Mesenchymal stem cell (in vitro differentiated cells and primary cell): ENCODE measurements at regions not wholly inside any gene's neighbourhood (a gene's known extent, or its start where the extent isn't known, plus 50 kb on each side); places are given as distances from the start of the nearest gene placed in this dataset.

ENCODE experiments used
- DNase-seq: peaks from one replicate; pipeline ENCODE4 v3.0.0-alpha.2; 2013
- H2AFZ ChIP-seq: one replicate; pipeline ENCODE4 v1.6.1; 2013; ENCODE audit warnings: low read depth, mild to moderate bottlenecking, control low read depth, inconsistent platforms, low read length, moderate library complexity
- H2AK5ac ChIP-seq: 2 replicates; pipeline ENCODE4 v1.6.1; 2013; ENCODE audit warnings: low read length, moderate library complexity, mild to moderate bottlenecking, inconsistent platforms; ENCODE audit not compliant: severe bottlenecking
- H2BK120ac ChIP-seq: one replicate; pipeline ENCODE4 v1.6.1; 2013; ENCODE audit warnings: low read depth, mild to moderate bottlenecking, inconsistent platforms, low read length, moderate library complexity
- H2BK12ac ChIP-seq, 2 experiments: one replicate each; pipeline ENCODE4 v1.6.1; 2013; ENCODE audit warnings: inconsistent platforms in 2 of 2, low read length in 2 of 2, mild to moderate bottlenecking in 2 of 2, moderate library complexity in 2 of 2, control low read depth in 1 of 2
- H2BK15ac ChIP-seq: one replicate; pipeline ENCODE4 v1.6.1; 2013; ENCODE audit warnings: mild to moderate bottlenecking, low read depth, inconsistent platforms; ENCODE audit not compliant: poor library complexity, severe bottlenecking
- H2BK5ac ChIP-seq: 2 replicates; pipeline ENCODE4 v1.6.1; 2013; ENCODE audit warnings: low read depth, mild to moderate bottlenecking, low read length, control low read depth, inconsistent platforms; ENCODE audit not compliant: poor library complexity, severe bottlenecking
- H3K14ac ChIP-seq, 2 experiments: one replicate each; pipeline ENCODE4 v1.6.1; 2013; ENCODE audit warnings: inconsistent platforms in 2 of 2, low read length in 2 of 2, control low read depth in 1 of 2, mild to moderate bottlenecking in 1 of 2, moderate library complexity in 1 of 2
- H3K18ac ChIP-seq, 2 experiments: one replicate each; pipeline ENCODE4 v1.6.1; 2013; ENCODE audit warnings: inconsistent platforms in 2 of 2, low read length in 2 of 2, control low read depth in 1 of 2, low read depth in 1 of 2, mild to moderate bottlenecking in 1 of 2
- H3K23ac ChIP-seq, 2 experiments: one replicate each; pipeline ENCODE4 v1.6.1; 2013; ENCODE audit warnings: inconsistent platforms in 2 of 2, low read length in 2 of 2, mild to moderate bottlenecking in 2 of 2, moderate library complexity in 2 of 2, control low read depth in 1 of 2
- H3K27ac ChIP-seq: 2 replicates; pipeline ENCODE4 v1.5.1; 2013; ENCODE audit warnings: mild to moderate bottlenecking, moderate library complexity, low read length, control low read depth, inconsistent platforms; ENCODE audit not compliant: poor library complexity, severe bottlenecking
- H3K27me3 ChIP-seq, 2 experiments: 2 replicates each; pipeline versions ENCODE4 v1.6.1 to v1.7.0; 2013; ENCODE audit warnings: low read length in 2 of 2, mild to moderate bottlenecking in 2 of 2, moderate library complexity in 2 of 2, control low read depth in 1 of 2, inconsistent platforms in 1 of 2; ENCODE audit not compliant: control insufficient read depth in 1 of 2, insufficient read depth in 1 of 2
- H3K36me3 ChIP-seq, 2 experiments: 2 replicates each; pipeline versions ENCODE4 v1.6.1 to v1.7.0; 2013; ENCODE audit warnings: low read length in 2 of 2, control low read depth in 1 of 2, inconsistent platforms in 1 of 2, low read depth in 1 of 2, mild to moderate bottlenecking in 1 of 2; ENCODE audit not compliant: insufficient read depth in 2 of 2, control insufficient read depth in 1 of 2
- H3K4ac ChIP-seq, 2 experiments: one replicate each; pipeline ENCODE4 v1.6.1; 2013; ENCODE audit warnings: inconsistent platforms in 2 of 2, low read length in 2 of 2, mild to moderate bottlenecking in 2 of 2, moderate library complexity in 2 of 2, control low read depth in 1 of 2, low read depth in 1 of 2
- H3K4me1 ChIP-seq: 2 replicates; pipeline ENCODE4 v1.6.1; 2013; ENCODE audit warnings: low read depth, low read length, control low read depth; ENCODE audit not compliant: control insufficient read depth, insufficient read depth
- H3K4me2 ChIP-seq: 2 replicates; pipeline ENCODE4 v1.6.1; 2013; ENCODE audit warnings: low read length, mild to moderate bottlenecking, inconsistent platforms; ENCODE audit not compliant: poor library complexity, severe bottlenecking
- H3K4me3 ChIP-seq, 2 experiments: 2 replicates each; pipeline versions ENCODE4 v1.5.1 to v1.7.0; 2013; ENCODE audit warnings: low read length in 2 of 2, mild to moderate bottlenecking in 2 of 2, control low read depth in 1 of 2, low read depth in 1 of 2; ENCODE audit not compliant: insufficient read depth in 1 of 2
- H3K79me1 ChIP-seq: replicated peaks from 2 replicates; pipeline ENCODE4 v1.6.1; 2013; ENCODE audit warnings: mild to moderate bottlenecking, control low read depth, low read length, inconsistent platforms; ENCODE audit not compliant: poor library complexity, severe bottlenecking
- H3K9ac ChIP-seq: 2 replicates; pipeline ENCODE4 v1.7.0; 2013; ENCODE audit warnings: mild to moderate bottlenecking, low read length, moderate library complexity
- H3K9me3 ChIP-seq: 2 replicates; pipeline ENCODE4 v1.7.0; 2013; ENCODE audit warnings: mild to moderate bottlenecking, low read length; ENCODE audit not compliant: control insufficient read depth
- H4K8ac ChIP-seq: one replicate; pipeline ENCODE4 v1.6.1; 2013; ENCODE audit warnings: inconsistent platforms, mild to moderate bottlenecking, low read length, moderate library complexity
- H4K91ac ChIP-seq: one replicate; pipeline ENCODE4 v1.6.1; 2013; ENCODE audit warnings: mild to moderate bottlenecking, low read length, inconsistent platforms
- WGBS: methylation state at CpG from one replicate; pipeline ENCODE4 v1.1.7; 2013; ENCODE audit warnings: mixed read lengths; 5-methylcytosine and 5-hydroxymethylcytosine counted together

GRCh38 chr9:96141128-96141474 lies 160.9 kb downstream of the HSD17B3 start:
- H2AK5ac ChIP-seq, result no peak overlapping the region
- H3K4me2 ChIP-seq, result no peak overlapping the region
- no peak overlapping the region for H2BK5ac ChIP-seq
- H3K9ac ChIP-seq, result no peak overlapping the region
- no peaks in the 10 kb centered on the region for H3K9me3 ChIP-seq
- H3K27ac ChIP-seq, result no peak overlapping the region
- no peaks in the 10 kb centered on the region for H3K27me3 ChIP-seq
- peak overlapping the region; percentile 67 for H4K91ac ChIP-seq
- peak overlapping the region; percentile 27 for H2BK120ac ChIP-seq
- H3K79me1 ChIP-seq, result no peaks in the 10 kb centered on the region
- no peak overlapping the region for H3K4me3 ChIP-seq
- WGBS, result 96% methylated on average over 7 of the region's 11 CpGs
- peak overlapping the region; percentile 41 for H4K8ac ChIP-seq
- no peak overlapping the region for H2AFZ ChIP-seq
- peak overlapping the region in 1 of 2 experiments; percentile 65 for H3K4ac ChIP-seq
- H2BK15ac ChIP-seq, result peak overlapping the region; percentile 41
- H3K4me1 ChIP-seq, result peaks cover 8% of the 10 kb centered on the region
- H3K23ac ChIP-seq, result no peak overlapping the region
- no peak for DNase-seq
- H2BK12ac ChIP-seq, result peak overlapping the region; percentile 56 to 77
- no peaks in the 10 kb centered on the region for H3K36me3 ChIP-seq
- peak overlapping the region; percentile 50 to 88 for H3K18ac ChIP-seq
- no peak overlapping the region for H3K14ac ChIP-seq

GRCh38 chr9:96140296-96141127 lies 161.5 kb downstream of the HSD17B3 start:
- Histone ChIP-seq H3K4me1 (peaks cover 8% of the 10 kb centered on the region), H2BK12ac (peak overlapping the region; percentile 82 to 98), H3K27ac (no peak overlapping the region), H3K9ac (no peak overlapping the region), H2BK120ac (peak overlapping the region; percentile 27), H2AK5ac (no peak overlapping the region), H3K4ac (peak overlapping the region; percentile 52 to 98), H4K8ac (peak overlapping the region; percentile 92), H2BK5ac (no peak overlapping the region), H3K36me3 (no peaks in the 10 kb centered on the region), H3K9me3 (no peaks in the 10 kb centered on the region), H3K14ac (no peak overlapping the region), H3K23ac (no peak overlapping the region), H4K91ac (peak overlapping the region; percentile 96), H3K27me3 (no peaks in the 10 kb centered on the region), H3K18ac (peak overlapping the region; percentile 86 to 88), H2BK15ac (peak overlapping the region; percentile 61), H2AFZ (peak overlapping the region; percentile 70), H3K4me3 (no peak overlapping the region), H3K4me2 (no peak overlapping the region), H3K79me1 (no peaks in the 10 kb centered on the region)
- peak; percentile 52 for DNase-seq
- 48% methylated on average over 32 of the region's 32 CpGs for WGBS

GRCh38 chr9:96139592-96140295 lies 162.2 kb downstream of the HSD17B3 start:
- Histone ChIP-seq H2AFZ (peak overlapping the region; percentile 70), H4K91ac (peak overlapping the region; percentile 96), H2BK5ac (no peak overlapping the region), H3K9ac (no peak overlapping the region), H3K9me3 (no peaks in the 10 kb centered on the region), H3K14ac (no peak overlapping the region), H2BK15ac (peak overlapping the region; percentile 61), H3K23ac (no peak overlapping the region), H3K79me1 (no peaks in the 10 kb centered on the region), H2AK5ac (no peak overlapping the region), H2BK120ac (peak overlapping the region; percentile 84), H3K4me3 (no peak overlapping the region), H3K27me3 (no peaks in the 10 kb centered on the region), H4K8ac (peak overlapping the region; percentile 92), H3K4ac (peak overlapping the region; percentile 24 to 98), H3K4me1 (peaks cover 8% of the 10 kb centered on the region), H2BK12ac (peak overlapping the region; percentile 82 to 98), H3K4me2 (no peak overlapping the region), H3K27ac (no peak overlapping the region), H3K36me3 (no peaks in the 10 kb centered on the region), H3K18ac (peak overlapping the region; percentile 86 to 88)
- DNase-seq, result peak; percentile 94
- 59% methylated on average over 11 of the region's 15 CpGs for WGBS

GRCh38 chr9:96138616-96139015 lies 163.4 kb downstream of the HSD17B3 start:
- H2BK15ac ChIP-seq, result peak overlapping the region; percentile 60
- H3K4me3 ChIP-seq, result no peak overlapping the region
- peak overlapping the region; percentile 24 to 93 for H2BK12ac ChIP-seq
- no peak overlapping the region for H2AFZ ChIP-seq
- H3K4me1 ChIP-seq, result peaks cover 8% of the 10 kb centered on the region
- no peak overlapping the region for H3K23ac ChIP-seq
- H2AK5ac ChIP-seq, result no peak overlapping the region
- H3K36me3 ChIP-seq, result no peaks in the 10 kb centered on the region
- H3K18ac ChIP-seq, result peak overlapping the region; percentile 80 to 99
- no peak overlapping the region for H3K9ac ChIP-seq
- no peak overlapping the region for H3K27ac ChIP-seq
- no peak overlapping the region for H3K4me2 ChIP-seq
- peak overlapping the region; percentile 35 for H4K8ac ChIP-seq
- H3K14ac ChIP-seq, result peak overlapping the region in 1 of 2 experiments; percentile 0
- no peak for DNase-seq
- H2BK120ac ChIP-seq, result peak overlapping the region; percentile 84
- no peaks in the 10 kb centered on the region for H3K79me1 ChIP-seq
- no peak overlapping the region for H2BK5ac ChIP-seq
- no peaks in the 10 kb centered on the region for H3K27me3 ChIP-seq
- 96% methylated on average over 3 of the region's 3 CpGs for WGBS
- peak overlapping the region; percentile 80 for H4K91ac ChIP-seq
- H3K9me3 ChIP-seq, result no peaks in the 10 kb centered on the region
- H3K4ac ChIP-seq, result peak overlapping the region; percentile 88 to 96
